Dedifferentiated amniotic fluid mesenchymal stem cell (primary cell): ENCODE measurements at regions not wholly inside any gene's neighbourhood (a gene's known extent, or its start where the extent isn't known, plus 50 kb on each side); places are given as distances from the start of the nearest gene placed in this dataset.
"Not testable (repeated sequence)": the region's sequence is repeated elsewhere in the genome, so short reads cannot be mapped to it uniquely, and the experiment has no call there.

Experiments used
- DNase-seq: peaks from one replicate; pipeline ENCODE4 v3.0.0-alpha.2; 2016; ENCODE audit errors: extremely low spot score

DNA sequence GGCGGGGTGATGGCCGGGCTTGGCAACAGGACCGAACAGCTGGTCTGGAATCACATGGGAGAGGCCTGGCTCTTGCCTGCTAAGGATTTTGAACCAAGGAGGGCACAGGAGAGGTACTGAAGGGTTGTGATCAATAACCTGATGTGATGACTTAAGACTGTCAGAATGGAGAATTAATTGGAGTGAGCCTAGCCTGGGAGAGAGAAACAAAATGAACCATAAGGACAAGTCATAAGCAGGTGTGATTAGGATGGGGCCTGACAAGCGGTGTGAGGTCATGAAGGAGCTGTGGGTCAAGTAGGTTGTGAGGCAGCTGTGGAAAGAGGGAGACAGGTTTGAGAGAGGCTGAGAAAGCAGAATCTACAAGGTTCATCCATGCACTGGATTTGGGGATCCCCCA, 104.6 kb downstream of the MED10 start:
- DNase-seq: no peak

DNA sequence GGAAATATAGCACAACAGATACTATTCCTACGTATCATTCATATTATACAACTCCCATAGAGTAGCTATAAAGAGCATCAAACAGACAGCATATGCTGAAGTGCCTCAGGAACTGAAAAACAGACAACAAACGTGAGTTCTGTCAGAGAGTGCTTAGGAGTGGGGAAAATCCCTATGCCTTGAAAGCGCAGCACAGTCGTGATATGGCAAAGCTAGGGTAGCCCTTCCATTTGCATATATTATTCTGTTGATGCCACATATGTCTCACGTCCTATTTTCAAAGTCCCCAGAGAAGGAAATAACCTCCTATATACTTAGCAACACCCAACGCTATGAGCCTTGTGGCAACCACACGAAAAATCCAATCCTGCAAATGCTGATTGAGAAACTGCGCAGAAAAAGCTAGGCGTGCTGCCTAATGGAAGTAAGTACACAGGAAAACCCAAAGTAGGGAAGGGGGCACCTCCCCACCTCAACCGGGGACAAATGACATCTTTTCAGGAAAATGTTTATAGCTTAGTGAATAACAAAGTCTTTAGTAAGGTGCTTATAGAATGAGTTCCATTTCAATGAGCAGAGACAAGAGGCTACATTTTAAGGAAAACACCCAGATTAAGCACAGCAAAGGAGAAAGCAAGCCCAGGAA, 105.1 kb downstream of the MED10 start:
- no peak for DNase-seq

DNA sequence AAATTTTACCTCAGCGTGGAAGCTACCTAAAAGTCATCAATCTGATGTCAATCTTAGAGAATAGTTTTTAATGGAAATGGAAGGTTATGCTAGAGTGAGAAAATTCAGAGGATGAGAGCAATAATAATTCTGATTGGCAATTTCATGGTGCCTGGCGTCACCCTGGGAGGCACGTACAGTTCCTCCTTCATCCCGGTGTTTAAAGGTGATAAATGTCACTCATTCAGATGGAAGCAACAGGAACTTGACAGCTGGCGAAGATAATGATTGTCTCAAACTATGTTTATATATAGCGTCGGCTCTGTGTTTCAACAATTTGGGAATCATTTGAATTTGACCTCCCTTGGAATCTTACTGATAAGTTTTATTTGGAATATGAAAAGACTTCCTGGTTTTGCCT, 108.4 kb downstream of the MED10 start:
- no peak for DNase-seq

DNA sequence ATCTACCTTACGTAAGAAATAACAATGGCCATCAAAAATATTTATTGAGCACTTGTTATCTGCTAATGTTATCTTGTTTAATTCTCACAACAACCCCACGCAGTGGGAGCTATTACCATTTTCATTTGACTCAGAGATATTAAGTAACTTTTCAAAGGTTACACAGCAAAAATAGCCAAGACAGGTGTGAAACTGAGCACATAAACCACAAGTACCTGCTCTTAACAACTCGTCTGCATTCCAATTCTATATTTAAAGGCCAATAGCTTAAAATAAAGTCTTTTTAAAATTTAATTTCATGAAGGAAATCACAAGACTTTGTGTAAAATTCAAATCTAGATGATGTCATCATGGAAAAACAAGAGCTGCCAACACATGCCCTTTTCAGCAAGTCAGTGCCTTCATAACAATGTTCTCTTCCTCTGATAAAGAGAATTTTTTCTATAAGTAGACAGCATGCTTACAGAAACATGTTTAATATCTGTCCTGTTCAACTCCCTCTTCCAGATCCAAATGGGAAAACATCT, 111.6 kb downstream of the MED10 start:
- no peak for DNase-seq

DNA sequence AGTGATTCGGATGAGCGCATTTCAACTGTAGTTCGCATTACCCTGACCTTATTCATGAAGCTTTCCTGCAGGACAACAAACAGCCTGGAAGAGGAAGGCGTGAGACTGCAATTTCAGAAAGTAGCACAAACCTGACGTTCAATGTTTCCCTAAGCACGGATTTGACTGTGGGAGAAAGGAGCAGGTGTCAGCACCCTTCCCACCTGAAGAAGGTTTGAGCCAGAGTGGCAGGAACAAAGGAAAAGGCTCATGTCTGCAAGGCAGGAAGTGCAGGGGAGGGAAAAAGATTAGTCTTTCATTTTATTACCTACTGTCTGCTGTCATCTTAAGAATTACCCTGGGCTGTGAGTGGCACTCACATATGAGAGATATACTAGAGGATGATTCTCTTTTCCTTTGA, 114.0 kb downstream of the MED10 start:
- no peak for DNase-seq

DNA sequence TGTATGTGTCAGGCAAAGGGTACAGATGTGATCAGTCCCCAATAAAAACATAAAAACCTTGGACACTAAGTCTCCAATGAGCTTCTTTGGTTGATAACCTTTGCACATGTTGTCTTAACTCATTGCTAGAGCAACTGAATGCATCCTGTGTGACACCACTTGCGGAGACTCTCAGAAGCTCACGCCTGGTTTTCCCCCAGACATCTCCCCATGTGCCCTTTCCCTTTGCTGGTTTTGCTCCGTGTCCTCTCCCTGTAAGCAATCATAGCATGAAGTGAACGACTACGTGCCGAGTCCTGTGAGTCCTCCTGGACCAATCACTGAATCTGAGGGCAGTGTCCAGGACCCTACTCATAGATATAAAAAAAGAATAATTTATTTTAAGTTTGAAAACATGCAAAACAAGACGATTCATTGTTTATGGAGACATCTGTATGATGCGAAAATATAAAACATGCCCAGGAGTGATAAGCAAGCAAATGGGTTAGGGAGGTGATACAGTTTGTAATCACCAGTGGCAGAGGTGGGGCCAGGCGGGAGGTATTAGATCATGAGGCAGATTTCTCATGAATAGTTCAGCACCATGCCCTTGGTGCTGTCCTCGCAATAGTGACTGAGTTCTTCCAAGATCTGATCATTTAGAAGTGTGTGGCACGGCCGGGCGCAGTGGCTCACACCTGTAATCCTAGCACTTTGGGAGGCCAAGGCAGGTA, 115.5 kb downstream of the MED10 start:
- DNase-seq: no peak

DNA sequence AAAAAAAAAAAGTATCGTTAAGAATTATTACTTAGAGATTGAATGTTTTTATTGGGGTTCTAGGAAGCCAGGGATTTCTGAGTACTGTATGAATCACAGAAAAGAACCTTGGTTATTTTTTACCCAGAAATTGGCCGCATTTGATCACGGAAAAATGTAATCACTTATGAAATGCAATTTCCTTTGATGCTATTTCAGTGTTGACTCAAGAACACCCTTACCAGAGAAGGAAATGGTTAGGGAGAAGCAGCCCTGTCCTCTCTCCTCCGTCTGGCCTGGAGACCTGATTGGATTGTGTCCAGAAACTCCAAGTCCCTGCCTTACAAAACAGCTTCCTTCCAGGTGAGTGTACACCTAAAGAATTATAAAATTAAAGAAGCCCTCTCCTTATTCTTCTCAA, 116.7 kb downstream of the MED10 start:
- DNase-seq: no peak

DNA sequence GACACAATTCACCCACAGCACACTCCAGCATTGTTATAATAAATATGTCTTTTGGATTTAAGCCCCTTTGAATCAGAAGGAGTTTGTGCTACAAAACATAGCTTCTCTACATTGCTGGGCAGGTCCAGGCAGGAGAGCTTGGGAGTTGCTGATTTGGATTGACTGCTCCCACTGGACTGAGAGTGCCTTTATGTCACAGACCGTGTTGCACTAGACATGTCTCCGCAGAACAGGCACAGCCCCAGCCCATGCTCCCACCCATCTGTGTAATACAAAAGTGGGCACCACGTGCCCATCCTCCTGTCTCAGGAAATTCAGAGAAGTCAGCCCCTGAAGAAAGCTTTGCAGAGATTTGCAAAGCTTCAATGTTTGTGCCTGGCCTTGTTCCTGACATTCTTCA, 117.1 kb downstream of the MED10 start:
- DNase-seq: no peak

DNA sequence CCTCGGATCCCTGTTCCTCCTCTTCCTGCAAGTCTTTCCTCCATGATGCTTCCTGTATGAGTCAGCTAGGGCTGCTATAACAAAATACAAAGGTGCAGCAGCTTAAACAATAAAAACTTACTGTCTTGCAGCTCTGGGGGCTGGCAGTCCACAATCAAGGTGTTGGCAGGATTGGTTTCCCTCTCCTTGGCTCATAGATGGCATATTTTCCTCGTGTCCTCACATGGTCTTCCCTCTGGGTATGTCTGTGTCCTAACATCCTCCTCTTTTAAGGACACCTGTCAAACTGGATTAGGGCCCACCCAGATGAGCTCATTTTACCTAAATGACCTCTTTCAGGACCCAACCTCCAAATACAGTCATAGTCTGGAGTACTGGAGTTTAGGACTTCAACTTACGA, 117.5 kb downstream of the MED10 start:
- DNase-seq: no peak

DNA sequence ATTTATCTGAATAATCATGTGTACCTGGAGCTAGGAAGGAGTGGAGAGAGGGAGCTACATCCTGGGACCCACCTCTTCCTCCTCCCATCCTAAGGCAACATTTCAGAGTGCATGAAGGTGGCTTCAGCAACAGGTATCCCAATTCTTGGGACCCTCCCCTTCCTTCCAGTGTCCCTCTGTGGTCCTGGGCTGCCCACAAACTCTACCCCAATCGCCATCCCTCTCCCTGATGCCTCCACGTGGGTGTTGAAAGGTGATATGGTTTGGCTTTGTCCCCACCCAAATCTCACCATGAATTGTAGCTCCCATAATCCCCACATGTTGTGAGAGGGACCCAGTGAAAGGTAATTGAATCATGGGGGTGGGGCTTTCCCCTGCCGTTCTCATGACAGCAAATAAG, 121.4 kb downstream of the MED10 start:
- DNase-seq: no peak

DNA sequence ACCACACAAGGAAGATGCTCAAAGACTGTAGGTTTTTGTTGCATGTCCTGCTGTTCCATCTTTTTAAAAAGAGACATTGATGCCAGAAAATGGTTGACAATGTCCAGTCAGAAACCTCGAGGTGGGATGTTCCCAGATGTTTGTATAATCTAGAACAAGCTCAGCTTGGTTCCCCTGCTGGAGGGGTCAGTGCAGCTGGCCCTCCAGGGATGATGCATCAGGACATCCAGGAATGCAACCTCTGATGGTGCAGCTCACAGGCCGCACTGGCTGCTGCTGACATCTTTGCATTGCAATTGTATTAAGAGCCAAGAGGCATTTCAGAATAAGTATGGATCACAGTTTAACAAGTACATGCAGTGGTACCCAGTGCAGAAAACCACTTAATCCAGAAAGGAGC, 122.4 kb downstream of the MED10 start:
- no peak for DNase-seq

DNA sequence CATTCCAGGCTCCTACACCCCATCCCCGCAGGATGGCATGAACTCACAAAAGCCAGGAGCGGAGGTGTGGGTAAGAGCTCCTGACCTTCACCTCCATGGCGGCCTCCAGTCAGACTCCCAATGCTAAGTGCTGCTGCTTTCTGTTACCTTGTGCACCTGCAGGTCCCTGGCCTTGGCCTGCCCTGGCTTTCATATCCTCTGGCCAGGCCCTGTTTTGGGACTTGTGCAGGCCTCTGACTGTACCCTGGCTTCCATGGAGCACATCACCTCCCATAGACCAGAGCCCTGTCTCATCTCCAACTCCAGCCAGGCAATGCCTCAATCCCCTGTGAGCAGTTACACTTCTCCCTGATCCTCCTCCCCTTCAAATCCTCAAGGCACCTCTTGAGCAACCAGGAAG, 124.5 kb downstream of the MED10 start:
- no peak for DNase-seq

DNA sequence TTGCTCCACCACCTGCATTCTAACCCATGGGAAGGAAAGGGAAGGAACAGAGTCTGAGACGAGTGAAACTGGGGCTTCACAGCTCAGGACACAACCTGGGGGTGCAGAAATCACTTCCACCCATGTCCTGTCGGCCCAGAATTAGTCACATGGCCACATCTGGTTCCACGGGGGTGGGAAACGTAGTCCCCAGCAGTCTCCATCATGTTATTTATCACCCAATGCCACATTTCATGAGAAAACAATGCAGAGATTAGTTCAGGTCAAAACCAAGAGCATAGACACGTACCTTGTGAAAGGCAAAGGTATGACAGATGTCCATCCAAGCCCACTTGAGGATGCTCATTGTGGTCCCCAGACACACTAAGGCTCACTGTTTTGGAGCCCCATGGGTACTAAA, 125.1 kb downstream of the MED10 start:
- DNase-seq: no peak

DNA sequence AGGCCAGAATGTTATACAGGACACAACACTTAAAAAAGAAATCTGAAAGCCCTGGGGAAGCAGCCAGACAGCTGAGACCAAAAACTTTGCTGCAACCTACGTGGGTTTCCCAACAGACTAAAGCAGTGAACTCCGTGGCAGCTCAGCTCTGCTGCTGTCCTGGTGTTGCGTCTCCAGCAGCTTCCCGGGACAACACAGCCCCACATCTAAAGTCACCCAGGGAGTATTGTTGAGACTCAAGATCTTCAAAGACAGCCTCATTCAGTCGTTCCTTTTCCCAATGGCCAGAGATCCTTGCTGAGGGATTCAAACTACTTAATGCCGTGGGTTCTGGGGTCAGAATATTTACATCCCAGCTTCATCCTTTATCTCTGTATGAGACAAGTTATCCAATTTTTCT, 125.8 kb downstream of the MED10 start:
- no peak for DNase-seq

DNA sequence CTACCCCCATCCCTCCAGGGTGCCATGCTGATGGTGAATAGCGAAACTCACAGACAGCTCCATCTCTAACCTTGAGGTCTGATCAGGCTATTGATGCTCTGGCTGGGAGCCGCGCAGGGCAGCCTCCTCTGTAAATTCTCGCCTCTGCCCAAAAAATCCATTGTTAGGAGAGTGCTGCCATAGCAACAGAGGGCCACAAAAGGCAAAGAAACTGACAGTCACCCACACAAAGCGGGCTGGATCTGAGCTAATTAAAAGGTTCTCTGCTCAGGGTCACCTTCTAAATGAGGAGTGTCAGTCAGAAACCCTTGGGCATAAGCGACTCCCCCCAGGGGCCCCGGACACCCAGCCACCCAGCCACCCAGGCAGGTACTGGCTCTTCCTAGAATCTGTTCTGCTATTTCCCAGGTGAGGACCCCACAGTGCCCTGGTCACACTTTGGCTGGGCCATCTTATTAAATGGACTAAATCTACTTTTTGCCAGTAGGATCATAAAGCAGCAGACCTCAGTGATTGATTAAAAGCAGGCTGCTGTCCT, 126.7 kb downstream of the MED10 start:
- no peak for DNase-seq

DNA sequence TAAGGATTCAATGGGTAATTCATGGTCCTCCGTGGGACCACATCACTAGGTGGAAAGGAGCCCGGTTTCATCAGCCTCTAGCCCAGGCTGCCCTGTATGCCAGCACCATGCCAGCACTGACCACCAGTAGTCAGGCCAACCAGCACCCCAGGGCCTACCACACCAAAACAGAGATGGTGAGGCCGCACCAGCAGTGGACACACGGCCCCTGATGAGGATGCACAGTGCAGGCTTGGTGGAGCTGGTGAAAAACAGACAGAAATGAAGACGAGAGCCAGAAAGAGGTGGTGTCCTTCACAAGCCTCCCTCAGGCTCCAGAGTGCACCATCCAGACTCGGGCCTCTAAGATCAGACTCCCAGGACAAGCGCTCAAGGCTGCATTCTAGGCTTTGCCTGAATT, 128.2 kb downstream of the MED10 start:
- no peak for DNase-seq

DNA sequence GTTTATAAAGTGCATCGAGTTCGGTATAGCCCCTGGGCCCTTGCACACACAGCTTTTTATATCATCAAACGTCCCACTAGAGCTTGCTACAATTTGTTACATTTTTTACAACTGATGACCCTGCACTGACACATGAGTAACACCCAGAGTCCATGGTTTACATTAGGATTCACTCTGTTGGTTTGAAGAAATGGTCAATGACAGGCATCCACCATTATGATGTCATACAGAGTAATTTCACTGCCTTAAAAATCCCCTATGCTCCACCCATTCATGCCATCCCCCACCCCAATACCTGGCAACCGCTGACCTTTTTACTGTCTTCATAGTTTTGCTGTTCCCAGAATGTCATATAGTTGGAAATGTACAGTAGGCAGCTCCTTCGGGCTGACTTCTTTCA, 130.2 kb downstream of the MED10 start:
- DNase-seq: no peak

DNA sequence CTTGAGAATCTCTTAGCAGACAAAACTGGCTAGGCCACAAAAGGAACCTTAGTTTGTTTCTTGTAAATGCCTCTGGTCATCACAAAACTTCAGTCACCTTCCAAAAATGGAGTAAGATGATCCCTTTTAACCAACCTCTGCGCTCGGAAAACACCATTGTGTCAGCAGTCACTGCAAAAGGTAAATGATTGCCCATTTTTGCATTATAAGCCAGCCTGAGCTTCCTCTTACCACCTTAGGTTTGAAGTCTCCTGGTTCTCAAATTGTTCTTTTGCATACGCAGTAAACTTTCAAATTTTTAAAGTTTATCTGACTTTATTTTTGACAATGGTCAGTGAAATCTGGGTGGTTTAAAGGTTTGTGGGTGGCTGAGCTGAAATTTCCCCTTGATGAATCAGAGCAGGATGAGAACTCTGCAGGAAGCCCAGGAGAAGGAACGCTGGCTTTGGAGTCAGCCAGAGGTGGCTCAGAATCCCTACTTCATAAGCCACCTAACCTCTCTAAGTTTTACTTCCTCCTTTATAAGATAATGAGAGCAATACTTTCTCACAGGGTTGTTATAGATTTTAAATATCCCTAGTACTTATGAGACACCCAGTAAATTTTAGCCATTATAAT, 131.4 kb downstream of the MED10 start:
- no peak for DNase-seq

DNA sequence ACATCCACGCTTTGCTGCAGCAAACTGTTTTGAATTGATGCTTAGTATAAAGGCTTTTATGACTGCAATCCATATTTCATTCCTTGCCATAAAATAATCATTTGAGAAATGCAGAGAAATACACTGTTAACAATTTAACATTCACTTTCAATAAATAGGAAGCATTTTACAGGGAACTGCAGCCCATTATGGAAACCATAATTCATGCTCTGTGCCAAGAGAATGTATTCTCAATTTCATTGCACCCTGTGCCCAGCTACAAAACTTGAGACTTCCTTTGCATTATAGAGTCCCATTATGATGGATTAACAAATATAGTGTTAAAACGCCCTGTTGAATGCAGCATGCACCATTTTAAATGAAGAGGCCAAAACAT, 134.0 kb downstream of the MED10 start:
- no peak for DNase-seq

DNA sequence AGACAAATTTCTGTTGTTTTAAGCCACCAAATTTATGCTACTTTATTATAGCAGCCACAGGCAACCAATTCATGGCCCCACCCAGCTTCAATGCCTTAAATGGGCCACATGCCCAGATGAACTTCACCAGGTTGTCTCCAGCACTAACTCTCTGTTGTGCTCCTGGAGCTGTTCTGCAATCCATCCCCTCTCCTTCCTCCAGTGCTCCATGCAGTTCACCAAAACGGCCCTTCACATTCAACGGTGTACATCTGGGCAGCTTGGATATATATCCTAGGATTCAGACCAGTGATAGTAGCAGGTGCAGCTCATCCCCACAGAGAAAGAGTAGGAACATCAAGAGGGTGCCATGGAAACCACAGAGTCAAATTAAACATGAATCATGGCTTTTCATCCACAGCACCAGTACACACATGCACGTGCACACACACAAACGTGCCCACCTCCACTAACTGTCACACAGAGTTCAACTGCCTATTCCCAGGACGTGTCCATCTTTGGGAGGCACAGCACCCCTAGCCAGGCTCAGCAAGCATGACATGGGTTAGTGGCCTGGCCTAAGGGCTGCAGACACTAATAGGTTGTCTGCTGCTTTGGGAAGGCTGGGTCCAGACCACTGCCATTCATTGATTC, 134.5 kb downstream of the MED10 start:
- DNase-seq: no peak

DNA sequence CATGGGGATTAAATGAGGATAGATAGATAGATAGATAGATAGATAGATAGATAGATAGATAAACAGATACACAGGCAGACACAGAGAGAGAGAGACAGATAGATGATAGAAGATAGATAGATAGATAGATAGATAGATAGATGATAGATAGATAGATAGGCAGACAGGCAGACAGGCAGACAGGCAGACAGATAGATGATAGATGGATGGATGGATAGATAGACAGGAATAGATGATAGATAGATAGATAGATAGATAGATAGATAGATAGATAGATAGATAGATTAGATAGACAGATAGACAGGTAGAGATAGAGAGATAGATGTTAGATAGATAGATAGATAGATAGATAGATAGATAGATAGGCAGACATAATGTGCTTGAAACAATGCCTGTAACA, 137.3 kb downstream of the MED10 start:
- not testable (repeated sequence) for DNase-seq

DNA sequence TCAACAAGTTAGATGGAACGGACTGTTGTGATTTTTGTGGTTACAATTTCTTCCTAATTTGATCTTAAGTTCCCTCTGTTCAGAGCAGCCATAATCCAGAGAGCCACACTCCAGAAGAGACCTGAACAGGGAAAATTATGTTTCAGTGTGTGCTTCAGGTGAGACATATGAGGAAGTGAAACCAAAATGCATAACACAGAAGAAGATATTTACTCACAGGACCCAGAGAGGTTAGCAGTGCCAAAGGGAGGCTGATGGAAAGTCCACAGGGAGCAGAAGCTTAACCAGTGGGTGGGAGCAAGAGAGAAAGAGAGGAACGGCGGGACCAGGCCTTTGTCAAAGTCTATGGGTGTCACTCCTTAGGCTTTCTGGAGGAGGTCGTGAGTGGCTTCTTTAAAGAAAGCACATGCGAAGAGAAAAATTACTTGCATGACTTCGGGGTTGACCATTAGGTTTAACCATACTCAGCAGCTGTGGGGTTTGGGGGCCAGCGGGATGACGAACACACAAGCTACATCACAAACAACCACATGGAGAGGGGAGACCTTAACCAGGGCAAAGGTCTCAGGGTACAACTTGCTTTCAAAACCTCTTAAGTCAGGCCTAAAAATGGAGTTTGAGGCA, 141.4 kb downstream of the MED10 start:
- DNase-seq: no peak
